ENCODE measurements at regions not wholly inside any gene's neighbourhood (a gene's known extent, or its start where the extent isn't known, plus 50 kb on each side); places are given as distances from the start of the nearest gene placed in this dataset.

DNA sequence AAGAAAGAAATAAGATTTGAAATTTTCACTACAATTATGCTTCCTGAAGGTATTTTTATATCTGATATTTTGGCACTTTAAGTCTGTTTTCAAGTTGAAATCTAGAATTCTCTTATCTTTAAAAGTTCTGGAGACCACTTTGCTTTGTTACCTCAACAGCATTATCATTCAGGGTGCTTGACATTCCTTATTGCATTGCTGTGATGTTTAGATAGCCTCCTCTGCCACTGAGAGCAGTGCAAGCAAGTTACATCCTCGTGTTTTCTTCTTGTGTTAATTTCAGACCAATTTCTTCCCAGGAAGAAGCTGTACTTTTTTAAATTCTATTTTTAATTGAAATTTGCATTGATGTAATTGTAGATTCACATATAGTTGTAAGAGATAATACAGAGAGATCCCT lies 333.9 kb upstream of the KIRREL3 start:
- peaks cover 10% of the 10 kb centered on the region for H3K36me3 Mint-ChIP-seq
- ATAC-seq (peak; percentile 54), DNase-seq (ENCODE audit: low spot score) (no peak)
- POLR2A ChIA-PET, result no interaction called here
- peaks cover 23% of the 10 kb centered on the region for H3K9me3 Mint-ChIP-seq
- no peak overlapping the region for H3K4me3 Mint-ChIP-seq
- H3K4me1 Mint-ChIP-seq, result peaks cover 28% of the 10 kb centered on the region
- H3K27ac Mint-ChIP-seq, result no peak overlapping the region
- CTCF ChIA-PET, result no interaction called here
- TF ChIP-seq, protein P1, sequence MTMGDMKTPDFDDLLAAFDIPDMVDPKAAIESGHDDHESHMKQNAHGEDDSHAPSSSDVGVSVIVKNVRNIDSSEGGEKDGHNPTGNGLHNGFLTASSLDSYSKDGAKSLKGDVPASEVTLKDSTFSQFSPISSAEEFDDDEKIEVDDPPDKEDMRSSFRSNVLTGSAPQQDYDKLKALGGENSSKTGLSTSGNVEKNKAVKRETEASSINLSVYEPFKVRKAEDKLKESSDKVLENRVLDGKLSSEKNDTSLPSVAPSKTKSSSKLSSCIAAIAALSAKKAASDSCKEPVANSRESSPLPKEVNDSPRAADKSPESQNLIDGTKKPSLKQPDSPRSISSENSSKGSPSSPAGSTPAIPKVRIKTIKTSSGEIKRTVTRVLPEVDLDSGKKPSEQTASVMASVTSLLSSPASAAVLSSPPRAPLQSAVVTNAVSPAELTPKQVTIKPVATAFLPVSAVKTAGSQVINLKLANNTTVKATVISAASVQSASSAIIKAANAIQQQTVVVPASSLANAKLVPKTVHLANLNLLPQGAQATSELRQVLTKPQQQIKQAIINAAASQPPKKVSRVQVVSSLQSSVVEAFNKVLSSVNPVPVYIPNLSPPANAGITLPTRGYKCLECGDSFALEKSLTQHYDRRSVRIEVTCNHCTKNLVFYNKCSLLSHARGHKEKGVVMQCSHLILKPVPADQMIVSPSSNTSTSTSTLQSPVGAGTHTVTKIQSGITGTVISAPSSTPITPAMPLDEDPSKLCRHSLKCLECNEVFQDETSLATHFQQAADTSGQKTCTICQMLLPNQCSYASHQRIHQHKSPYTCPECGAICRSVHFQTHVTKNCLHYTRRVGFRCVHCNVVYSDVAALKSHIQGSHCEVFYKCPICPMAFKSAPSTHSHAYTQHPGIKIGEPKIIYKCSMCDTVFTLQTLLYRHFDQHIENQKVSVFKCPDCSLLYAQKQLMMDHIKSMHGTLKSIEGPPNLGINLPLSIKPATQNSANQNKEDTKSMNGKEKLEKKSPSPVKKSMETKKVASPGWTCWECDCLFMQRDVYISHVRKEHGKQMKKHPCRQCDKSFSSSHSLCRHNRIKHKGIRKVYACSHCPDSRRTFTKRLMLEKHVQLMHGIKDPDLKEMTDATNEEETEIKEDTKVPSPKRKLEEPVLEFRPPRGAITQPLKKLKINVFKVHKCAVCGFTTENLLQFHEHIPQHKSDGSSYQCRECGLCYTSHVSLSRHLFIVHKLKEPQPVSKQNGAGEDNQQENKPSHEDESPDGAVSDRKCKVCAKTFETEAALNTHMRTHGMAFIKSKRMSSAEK (CRISPR knock-in tag; IDR thresholded peaks at IDR 0.05; ENCODE audit: borderline replicate concordance), result no peak
- TF ChIP-seq ZNF263 (CRISPR knock-in tag; IDR thresholded peaks at IDR 0.05; ENCODE audit: low read depth), result no peak
- TF ChIP-seq, protein P2, sequence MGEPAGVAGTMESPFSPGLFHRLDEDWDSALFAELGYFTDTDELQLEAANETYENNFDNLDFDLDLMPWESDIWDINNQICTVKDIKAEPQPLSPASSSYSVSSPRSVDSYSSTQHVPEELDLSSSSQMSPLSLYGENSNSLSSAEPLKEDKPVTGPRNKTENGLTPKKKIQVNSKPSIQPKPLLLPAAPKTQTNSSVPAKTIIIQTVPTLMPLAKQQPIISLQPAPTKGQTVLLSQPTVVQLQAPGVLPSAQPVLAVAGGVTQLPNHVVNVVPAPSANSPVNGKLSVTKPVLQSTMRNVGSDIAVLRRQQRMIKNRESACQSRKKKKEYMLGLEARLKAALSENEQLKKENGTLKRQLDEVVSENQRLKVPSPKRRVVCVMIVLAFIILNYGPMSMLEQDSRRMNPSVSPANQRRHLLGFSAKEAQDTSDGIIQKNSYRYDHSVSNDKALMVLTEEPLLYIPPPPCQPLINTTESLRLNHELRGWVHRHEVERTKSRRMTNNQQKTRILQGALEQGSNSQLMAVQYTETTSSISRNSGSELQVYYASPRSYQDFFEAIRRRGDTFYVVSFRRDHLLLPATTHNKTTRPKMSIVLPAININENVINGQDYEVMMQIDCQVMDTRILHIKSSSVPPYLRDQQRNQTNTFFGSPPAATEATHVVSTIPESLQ (CRISPR knock-in tag; IDR thresholded peaks at IDR 0.05), result no peak
- no peak for TF ChIP-seq TEAD4 (CRISPR knock-in tag; IDR thresholded peaks at IDR 0.05)
- TF ChIP-seq, protein P3, sequence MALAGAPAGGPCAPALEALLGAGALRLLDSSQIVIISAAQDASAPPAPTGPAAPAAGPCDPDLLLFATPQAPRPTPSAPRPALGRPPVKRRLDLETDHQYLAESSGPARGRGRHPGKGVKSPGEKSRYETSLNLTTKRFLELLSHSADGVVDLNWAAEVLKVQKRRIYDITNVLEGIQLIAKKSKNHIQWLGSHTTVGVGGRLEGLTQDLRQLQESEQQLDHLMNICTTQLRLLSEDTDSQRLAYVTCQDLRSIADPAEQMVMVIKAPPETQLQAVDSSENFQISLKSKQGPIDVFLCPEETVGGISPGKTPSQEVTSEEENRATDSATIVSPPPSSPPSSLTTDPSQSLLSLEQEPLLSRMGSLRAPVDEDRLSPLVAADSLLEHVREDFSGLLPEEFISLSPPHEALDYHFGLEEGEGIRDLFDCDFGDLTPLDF (CRISPR knock-in tag; IDR thresholded peaks at IDR 0.05), result no peak
- TF ChIP-seq, protein P4, sequence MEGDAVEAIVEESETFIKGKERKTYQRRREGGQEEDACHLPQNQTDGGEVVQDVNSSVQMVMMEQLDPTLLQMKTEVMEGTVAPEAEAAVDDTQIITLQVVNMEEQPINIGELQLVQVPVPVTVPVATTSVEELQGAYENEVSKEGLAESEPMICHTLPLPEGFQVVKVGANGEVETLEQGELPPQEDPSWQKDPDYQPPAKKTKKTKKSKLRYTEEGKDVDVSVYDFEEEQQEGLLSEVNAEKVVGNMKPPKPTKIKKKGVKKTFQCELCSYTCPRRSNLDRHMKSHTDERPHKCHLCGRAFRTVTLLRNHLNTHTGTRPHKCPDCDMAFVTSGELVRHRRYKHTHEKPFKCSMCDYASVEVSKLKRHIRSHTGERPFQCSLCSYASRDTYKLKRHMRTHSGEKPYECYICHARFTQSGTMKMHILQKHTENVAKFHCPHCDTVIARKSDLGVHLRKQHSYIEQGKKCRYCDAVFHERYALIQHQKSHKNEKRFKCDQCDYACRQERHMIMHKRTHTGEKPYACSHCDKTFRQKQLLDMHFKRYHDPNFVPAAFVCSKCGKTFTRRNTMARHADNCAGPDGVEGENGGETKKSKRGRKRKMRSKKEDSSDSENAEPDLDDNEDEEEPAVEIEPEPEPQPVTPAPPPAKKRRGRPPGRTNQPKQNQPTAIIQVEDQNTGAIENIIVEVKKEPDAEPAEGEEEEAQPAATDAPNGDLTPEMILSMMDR (IDR thresholded peaks at IDR 0.05), result no peak
- TF ChIP-seq RELA (CRISPR knock-in tag; IDR thresholded peaks at IDR 0.05; ENCODE audit: borderline replicate concordance), result no peak
- TF ChIP-seq, protein P5, sequence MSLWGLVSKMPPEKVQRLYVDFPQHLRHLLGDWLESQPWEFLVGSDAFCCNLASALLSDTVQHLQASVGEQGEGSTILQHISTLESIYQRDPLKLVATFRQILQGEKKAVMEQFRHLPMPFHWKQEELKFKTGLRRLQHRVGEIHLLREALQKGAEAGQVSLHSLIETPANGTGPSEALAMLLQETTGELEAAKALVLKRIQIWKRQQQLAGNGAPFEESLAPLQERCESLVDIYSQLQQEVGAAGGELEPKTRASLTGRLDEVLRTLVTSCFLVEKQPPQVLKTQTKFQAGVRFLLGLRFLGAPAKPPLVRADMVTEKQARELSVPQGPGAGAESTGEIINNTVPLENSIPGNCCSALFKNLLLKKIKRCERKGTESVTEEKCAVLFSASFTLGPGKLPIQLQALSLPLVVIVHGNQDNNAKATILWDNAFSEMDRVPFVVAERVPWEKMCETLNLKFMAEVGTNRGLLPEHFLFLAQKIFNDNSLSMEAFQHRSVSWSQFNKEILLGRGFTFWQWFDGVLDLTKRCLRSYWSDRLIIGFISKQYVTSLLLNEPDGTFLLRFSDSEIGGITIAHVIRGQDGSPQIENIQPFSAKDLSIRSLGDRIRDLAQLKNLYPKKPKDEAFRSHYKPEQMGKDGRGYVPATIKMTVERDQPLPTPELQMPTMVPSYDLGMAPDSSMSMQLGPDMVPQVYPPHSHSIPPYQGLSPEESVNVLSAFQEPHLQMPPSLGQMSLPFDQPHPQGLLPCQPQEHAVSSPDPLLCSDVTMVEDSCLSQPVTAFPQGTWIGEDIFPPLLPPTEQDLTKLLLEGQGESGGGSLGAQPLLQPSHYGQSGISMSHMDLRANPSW (CRISPR knock-in tag; conservative IDR thresholded peaks at IDR 0.05; ENCODE audit: low read depth), result no peak
- TF ChIP-seq ZNF396 (CRISPR knock-in tag; IDR thresholded peaks at IDR 0.05; ENCODE audit: borderline replicate concordance), result no peak
- no peak for TF ChIP-seq NFATC4 (CRISPR knock-in tag; IDR thresholded peaks at IDR 0.05)
- no peak for TF ChIP-seq SMAD3 (CRISPR knock-in tag; IDR thresholded peaks at IDR 0.05; ENCODE audit: borderline replicate concordance)
- no peak for TF ChIP-seq MYBL2 (CRISPR knock-in tag; IDR thresholded peaks at IDR 0.05)
- TF ChIP-seq ZNF423 (CRISPR knock-in tag; IDR thresholded peaks at IDR 0.05), result no peak
- TF ChIP-seq, protein P6, sequence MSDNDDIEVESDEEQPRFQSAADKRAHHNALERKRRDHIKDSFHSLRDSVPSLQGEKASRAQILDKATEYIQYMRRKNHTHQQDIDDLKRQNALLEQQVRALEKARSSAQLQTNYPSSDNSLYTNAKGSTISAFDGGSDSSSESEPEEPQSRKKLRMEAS (CRISPR knock-in tag; IDR thresholded peaks at IDR 0.05), result no peak
- H3K27me3 Mint-ChIP-seq (ENCODE audit: low read depth), result no peaks in the 10 kb centered on the region

Measured in WTC11 (cell line).